Esophagus muscularis mucosa (tissue), 4 donors: ENCODE measurements at regions not wholly inside any gene's neighbourhood (a gene's known extent, or its start where the extent isn't known, plus 50 kb on each side); places are given as distances from the start of the nearest gene placed in this dataset.

Experiments used
- EP300 ChIP-seq: sonication (generic); formaldehyde crosslinking; IDR thresholded peaks from one replicate; pipeline ENCODE4 v1.6.1; 2017; ENCODE audit warnings: antibody characterized with exemption
- POLR2A ChIP-seq: fragments of 450-650 bp; IDR thresholded peaks from one replicate; pipeline ENCODE4 v1.6.1; 2017; ENCODE audit warnings: antibody characterized with exemption, moderate library complexity, mild to moderate bottlenecking, low read depth
- POLR2AphosphoS5 ChIP-seq, 2 donors: sonication (generic); formaldehyde crosslinking; IDR thresholded peaks; one replicate each; pipeline ENCODE4 v1.6.1; 2017; ENCODE audit warnings: antibody characterized with exemption in 2 of 2
- TF ChIP-seq, protein P1 (sequence below), 3 experiments: fragments of 200-600 bp in 2 of 3; fragments of 450-650 bp in 1 of 3; sonication (generic) in 2 of 3; IDR thresholded peaks; one replicate each; pipeline ENCODE4 v1.5.1; 2017 to 2019; ENCODE audit warnings: antibody characterized with exemption in 3 of 3, mild to moderate bottlenecking in 2 of 3, moderate library complexity in 1 of 3

DNA sequence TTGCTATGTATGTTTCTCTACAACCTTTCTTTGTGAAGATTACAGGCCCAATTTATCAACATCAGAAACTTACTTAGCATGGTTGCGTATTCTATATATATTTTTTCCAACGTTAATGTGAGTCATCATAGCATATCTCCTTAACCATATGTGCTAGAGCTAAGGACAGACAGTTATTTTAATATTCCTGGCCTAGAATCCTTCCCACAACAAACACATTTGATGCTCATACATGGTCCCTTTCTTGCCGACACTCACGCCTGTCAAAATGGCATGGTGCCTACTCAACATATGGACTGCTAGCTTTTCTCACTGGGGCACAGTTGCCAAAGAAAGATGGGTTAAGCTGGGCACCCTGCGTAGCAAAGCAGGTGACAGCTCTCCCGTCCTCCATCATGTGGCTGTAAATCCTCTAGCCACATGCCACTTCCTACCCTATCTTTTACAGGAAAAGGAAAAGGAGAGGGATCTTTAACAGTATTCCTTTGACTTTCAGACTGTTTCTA is 75.2 kb upstream of the GALNT5 start:
- TF ChIP-seq, protein P1, sequence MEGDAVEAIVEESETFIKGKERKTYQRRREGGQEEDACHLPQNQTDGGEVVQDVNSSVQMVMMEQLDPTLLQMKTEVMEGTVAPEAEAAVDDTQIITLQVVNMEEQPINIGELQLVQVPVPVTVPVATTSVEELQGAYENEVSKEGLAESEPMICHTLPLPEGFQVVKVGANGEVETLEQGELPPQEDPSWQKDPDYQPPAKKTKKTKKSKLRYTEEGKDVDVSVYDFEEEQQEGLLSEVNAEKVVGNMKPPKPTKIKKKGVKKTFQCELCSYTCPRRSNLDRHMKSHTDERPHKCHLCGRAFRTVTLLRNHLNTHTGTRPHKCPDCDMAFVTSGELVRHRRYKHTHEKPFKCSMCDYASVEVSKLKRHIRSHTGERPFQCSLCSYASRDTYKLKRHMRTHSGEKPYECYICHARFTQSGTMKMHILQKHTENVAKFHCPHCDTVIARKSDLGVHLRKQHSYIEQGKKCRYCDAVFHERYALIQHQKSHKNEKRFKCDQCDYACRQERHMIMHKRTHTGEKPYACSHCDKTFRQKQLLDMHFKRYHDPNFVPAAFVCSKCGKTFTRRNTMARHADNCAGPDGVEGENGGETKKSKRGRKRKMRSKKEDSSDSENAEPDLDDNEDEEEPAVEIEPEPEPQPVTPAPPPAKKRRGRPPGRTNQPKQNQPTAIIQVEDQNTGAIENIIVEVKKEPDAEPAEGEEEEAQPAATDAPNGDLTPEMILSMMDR (IDR thresholded peaks at IDR 0.05): no peak
- TF ChIP-seq POLR2A: no peak
- no peak for TF ChIP-seq POLR2AphosphoS5 (IDR thresholded peaks at IDR 0.05)
- TF ChIP-seq EP300: no peak
